ENCODE measurements at regions not wholly inside any gene's neighbourhood (a gene's known extent, or its start where the extent isn't known, plus 50 kb on each side); places are given as distances from the start of the nearest gene placed in this dataset.

GRCh38 chr11:45365961-45366618 lies 79.9 kb upstream of the SYT13 start:
- H3K27me3 ChIP-seq (ENCODE audit: insufficient read depth, low read length, poor library complexity, severe bottlenecking), result no peaks in the 10 kb centered on the region
- no peaks in the 10 kb centered on the region for H3K79me2 ChIP-seq (ENCODE audit: insufficient read depth, low read length)
- H4K20me1 ChIP-seq (ENCODE audit: insufficient read depth, low read length, poor library complexity, severe bottlenecking), result no peaks in the 10 kb centered on the region
- no peak for TF ChIP-seq CTCF (conservative IDR thresholded peaks at IDR 0.05; ENCODE audit: low read length)
- H3F3A ChIP-seq (ENCODE audit: low read depth), result no peaks in the 10 kb centered on the region
- H3K9me3 ChIP-seq (ENCODE audit: insufficient read depth, low read depth, low read length), result no peaks in the 10 kb centered on the region
- H3K4me2 ChIP-seq (ENCODE audit: low read depth, low read length, poor library complexity, severe bottlenecking), result no peak overlapping the region
- H2AFZ ChIP-seq (ENCODE audit: low read length), result no peak overlapping the region
- H3K9me2 ChIP-seq (replicated peaks; ENCODE audit: low read depth, low read length), result no peaks in the 10 kb centered on the region
- H3K4me3 ChIP-seq (ENCODE audit: low read length, poor library complexity, severe bottlenecking), result no peak overlapping the region
- no peak overlapping the region for H3K9ac ChIP-seq (ENCODE audit: low read depth, low read length, poor library complexity, severe bottlenecking)
- no peaks in the 10 kb centered on the region for H3K36me3 ChIP-seq (ENCODE audit: insufficient read depth, low read length)
- no peaks in the 10 kb centered on the region for H3K4me1 ChIP-seq (ENCODE audit: insufficient read depth, low read length, poor library complexity, severe bottlenecking)

DNA sequence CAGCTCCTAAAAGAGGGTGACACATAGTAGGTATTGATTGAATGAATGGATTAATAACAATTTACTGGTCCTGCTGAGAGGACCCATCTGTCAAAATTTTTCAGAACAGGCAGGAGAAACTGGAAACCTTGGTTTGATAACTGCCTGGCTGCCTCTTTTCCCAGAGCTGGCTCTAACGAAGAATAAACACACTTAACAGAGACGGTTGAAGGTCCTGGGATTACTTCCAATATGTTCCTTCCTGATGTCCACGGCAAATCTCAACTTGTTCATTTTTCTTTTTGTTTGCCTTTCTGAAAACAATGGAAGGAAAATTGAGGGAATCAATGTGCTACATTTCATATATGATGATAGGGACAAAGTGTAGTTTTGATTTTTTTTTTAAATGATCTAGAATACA lies 76.5 kb upstream of the SYT13 start:
- H3K27me3 ChIP-seq (ENCODE audit: insufficient read depth, low read length, poor library complexity, severe bottlenecking), result no peaks in the 10 kb centered on the region
- no peak overlapping the region for H2AFZ ChIP-seq (ENCODE audit: low read length)
- no peaks in the 10 kb centered on the region for H3K79me2 ChIP-seq (ENCODE audit: insufficient read depth, low read length)
- H3K9ac ChIP-seq (ENCODE audit: low read depth, low read length, poor library complexity, severe bottlenecking), result no peak overlapping the region
- TF ChIP-seq CTCF (conservative IDR thresholded peaks at IDR 0.05; ENCODE audit: low read length), result no peak
- TF ChIP-seq EZH2phosphoT487 (IDR thresholded peaks at IDR 0.05; ENCODE audit: borderline replicate concordance), result no peak
- H3K9me2 ChIP-seq (replicated peaks; ENCODE audit: low read depth, low read length), result no peaks in the 10 kb centered on the region
- no peak overlapping the region for H3K4me2 ChIP-seq (ENCODE audit: low read depth, low read length, poor library complexity, severe bottlenecking)
- no peak overlapping the region for H3K4me3 ChIP-seq (ENCODE audit: low read length, poor library complexity, severe bottlenecking)
- no peaks in the 10 kb centered on the region for H3F3A ChIP-seq (ENCODE audit: low read depth)
- H3K4me1 ChIP-seq (ENCODE audit: insufficient read depth, low read length, poor library complexity, severe bottlenecking), result no peaks in the 10 kb centered on the region
- no peaks in the 10 kb centered on the region for H4K20me1 ChIP-seq (ENCODE audit: insufficient read depth, low read length, poor library complexity, severe bottlenecking)
- no peaks in the 10 kb centered on the region for H3K9me3 ChIP-seq (ENCODE audit: insufficient read depth, low read depth, low read length)
- H3K36me3 ChIP-seq (ENCODE audit: insufficient read depth, low read length), result no peaks in the 10 kb centered on the region

DNA sequence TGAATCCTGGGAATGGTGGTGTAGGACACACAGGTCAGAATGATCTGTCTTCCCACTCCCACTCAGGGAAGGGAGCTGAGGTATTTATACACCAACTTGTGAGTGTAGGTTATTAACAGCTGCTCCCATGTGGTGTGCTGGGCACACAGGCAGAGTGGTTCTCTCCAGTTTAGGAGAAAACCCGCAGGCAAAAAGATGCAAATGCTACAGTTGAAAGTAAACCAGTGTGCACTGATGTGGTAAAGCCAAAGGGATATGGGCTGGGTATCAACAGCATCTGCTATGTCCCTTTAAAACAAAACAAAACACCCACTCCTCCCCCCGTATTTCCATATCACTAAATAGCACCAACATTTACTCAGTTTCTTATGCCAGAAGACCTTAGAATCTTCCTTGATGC lies 75.4 kb upstream of the SYT13 start:
- H3K79me2 ChIP-seq (ENCODE audit: insufficient read depth, low read length), result no peaks in the 10 kb centered on the region
- no peak overlapping the region for H3K4me2 ChIP-seq (ENCODE audit: low read depth, low read length, poor library complexity, severe bottlenecking)
- no peak overlapping the region for H3K4me3 ChIP-seq (ENCODE audit: low read length, poor library complexity, severe bottlenecking)
- H3K36me3 ChIP-seq (ENCODE audit: insufficient read depth, low read length), result no peaks in the 10 kb centered on the region
- H3K27me3 ChIP-seq (ENCODE audit: insufficient read depth, low read length, poor library complexity, severe bottlenecking), result no peaks in the 10 kb centered on the region
- H2AFZ ChIP-seq (ENCODE audit: low read length), result no peak overlapping the region
- no peaks in the 10 kb centered on the region for H3K4me1 ChIP-seq (ENCODE audit: insufficient read depth, low read length, poor library complexity, severe bottlenecking)
- TF ChIP-seq CTCF (conservative IDR thresholded peaks at IDR 0.05; ENCODE audit: low read length), result no peak
- TF ChIP-seq EZH2phosphoT487 (IDR thresholded peaks at IDR 0.05; ENCODE audit: borderline replicate concordance), result no peak
- no peak overlapping the region for H3K9ac ChIP-seq (ENCODE audit: low read depth, low read length, poor library complexity, severe bottlenecking)
- no peaks in the 10 kb centered on the region for H3F3A ChIP-seq (ENCODE audit: low read depth)
- no peaks in the 10 kb centered on the region for H3K9me2 ChIP-seq (replicated peaks; ENCODE audit: low read depth, low read length)
- no peaks in the 10 kb centered on the region for H4K20me1 ChIP-seq (ENCODE audit: insufficient read depth, low read length, poor library complexity, severe bottlenecking)
- H3K9me3 ChIP-seq (ENCODE audit: insufficient read depth, low read depth, low read length), result no peaks in the 10 kb centered on the region

Measured in Loucy (cell line).